ENCODE measurements at regions not wholly inside any gene's neighbourhood (a gene's known extent, or its start where the extent isn't known, plus 50 kb on each side); places are given as distances from the start of the nearest gene placed in this dataset.
"Not testable (repeated sequence)": the region's sequence is repeated elsewhere in the genome, so short reads cannot be mapped to it uniquely, and the experiment has no call there.

- no peak for DNase-seq (ENCODE audit: low read depth)
- TF ChIP-seq CTCF (IDR thresholded peaks at IDR 0.05; ENCODE audit: insufficient read depth, low read depth, low read length, missing control alignments), result no peak
- no peak overlapping the region for H3K4me3 ChIP-seq (ENCODE audit: low read length)
These were observed 451.6 kb downstream of the SOX11 start for GRCh38 chr2:6143812-6144211.

GRCh38 chr2:6147215-6147614, 455.0 kb downstream of the SOX11 start:
- DNase-seq (ENCODE audit: low read depth); H3K4me3 ChIP-seq (ENCODE audit: low read length): not testable (repeated sequence)

- no peak for DNase-seq (ENCODE audit: low read depth)
- no peak overlapping the region for H3K4me3 ChIP-seq (ENCODE audit: low read length)
- no peak for TF ChIP-seq CTCF (IDR thresholded peaks at IDR 0.05; ENCODE audit: insufficient read depth, low read depth, low read length, missing control alignments)
These were observed 456.7 kb downstream of the SOX11 start for GRCh38 chr2:6148882-6149281.

- DNase-seq (ENCODE audit: low read depth), result no peak
- TF ChIP-seq CTCF (IDR thresholded peaks at IDR 0.05; ENCODE audit: insufficient read depth, low read depth, low read length, missing control alignments), result no peak
- H3K4me3 ChIP-seq (ENCODE audit: low read length), result no peak overlapping the region
These were observed 467.4 kb downstream of the SOX11 start for GRCh38 chr2:6159606-6160005.

- no peak overlapping the region for H3K4me3 ChIP-seq (ENCODE audit: low read length)
- TF ChIP-seq CTCF (IDR thresholded peaks at IDR 0.05; ENCODE audit: insufficient read depth, low read depth, low read length, missing control alignments), result no peak
- no peak for DNase-seq (ENCODE audit: low read depth)
These were observed 471.7 kb downstream of the SOX11 start for GRCh38 chr2:6163932-6164331.

GRCh38 chr2:6164986-6165747, 473.0 kb downstream of the SOX11 start:
- no peak overlapping the region for H3K4me3 ChIP-seq (ENCODE audit: low read length)
- no peak for TF ChIP-seq CTCF (IDR thresholded peaks at IDR 0.05; ENCODE audit: insufficient read depth, low read depth, low read length, missing control alignments)
- no peak for DNase-seq (ENCODE audit: low read depth)

GRCh38 chr2:6167592-6168138, 475.5 kb downstream of the SOX11 start:
- TF ChIP-seq CTCF (IDR thresholded peaks at IDR 0.05; ENCODE audit: insufficient read depth, low read depth, low read length, missing control alignments), result no peak
- H3K4me3 ChIP-seq (ENCODE audit: low read length), result no peak overlapping the region
- DNase-seq (ENCODE audit: low read depth), result no peak
